Heart right ventricle (tissue), 16 donors: ENCODE measurements at regions not wholly inside any gene's neighbourhood (a gene's known extent, or its start where the extent isn't known, plus 50 kb on each side); places are given as distances from the start of the nearest gene placed in this dataset.

Source experiments
- ATAC-seq, 8 donors: fragments of 200-7000 bp; cut with Tn5 transposase; one replicate each; pipeline ENCODE4 v1.9.1; 2020; ENCODE audit warnings: mild to moderate bottlenecking in 8 of 8, moderate library complexity in 8 of 8, moderate number of reproducible peaks in 1 of 8
- DNase-seq, 2 donors: peaks; one replicate each; pipeline ENCODE4 v3.0.0-alpha.2; 2020
- H3K27ac ChIP-seq, 10 donors: fragments of 200-600 bp; sonication (generic) in 2 of 10; one replicate each; pipeline versions ENCODE4 v1.5.0 to v1.8.0; 2020 to 2022; ENCODE audit warnings: mild to moderate bottlenecking in 3 of 10
- H3K27me3 ChIP-seq, 7 donors: fragments of 200-600 bp; one replicate each; pipeline ENCODE4 v1.8.0; 2021 to 2022; ENCODE audit warnings: mild to moderate bottlenecking in 2 of 7
- H3K36me3 ChIP-seq, 9 donors: fragments of 200-600 bp; sonication (generic) in 1 of 9; one replicate each; pipeline versions ENCODE4 v1.5.0 to v1.8.0; 2020 to 2022; ENCODE audit warnings: mild to moderate bottlenecking in 2 of 9
- H3K4me1 ChIP-seq, 9 donors: fragments of 200-600 bp; sonication (generic) in 1 of 9; one replicate each; pipeline versions ENCODE4 v1.5.0 to v1.8.0; 2020 to 2022; ENCODE audit warnings: mild to moderate bottlenecking in 4 of 9
- H3K4me3 ChIP-seq, 10 donors: fragments of 200-600 bp; sonication (generic) in 2 of 10; one replicate each; pipeline versions ENCODE4 v1.5.0 to v1.8.0; 2020 to 2022; ENCODE audit warnings: mild to moderate bottlenecking in 7 of 10, moderate library complexity in 2 of 10
- H3K9me3 ChIP-seq, 11 donors: fragments of 200-600 bp in 10 of 11; sonication (generic) in 2 of 11; one replicate each; pipeline versions ENCODE4 v1.5.0 to v1.8.0; 2013 to 2022; ENCODE audit warnings: mild to moderate bottlenecking in 2 of 11, control low read depth in 1 of 11, moderate library complexity in 1 of 11
- WGBS, 2 donors: extraction: QIAGEN DNeasy Blood & Tissue Kit; methylation state at CpG; one replicate each; pipeline ENCODE4 v1.1.7; 2013; ENCODE audit warnings: inconsistent platforms in 1 of 2; 5-methylcytosine and 5-hydroxymethylcytosine counted together
- intact Hi-C, 10 donors: fragments of 100-400 bp; cut with DNase I; formaldehyde crosslinking; loops; one replicate each; pipeline versions ENCODE4 v1.11.1 to v1.14.2; 2022
- TF ChIP-seq, protein P1 (sequence below), 9 donors: fragments of 200-600 bp; sonication (generic) in 2 of 9; IDR thresholded peaks; one replicate each; pipeline versions ENCODE4 v1.5.0 to v1.8.0; 2021 to 2022; ENCODE audit warnings: antibody characterized with exemption in 9 of 9, mild to moderate bottlenecking in 5 of 9, moderate library complexity in 1 of 9
- donor health status: Arrhythmogenic right ventricular cardiomyopathy.
- donor health status: ischemic (EF 13 %, LVEDD 7.1; RV severe dilation, severe dysfunction).
- donor health status: healthy with polysubstance abuse.
- donor health status: DM: no; HTN: yes; CAD: no.
- donor health status: DM: no; HTN: no; CAD: no.
- donor health status: ischemic (EF 25% LVEDD 6.9; RV normal size, moderate dysfunction).
- donor health status: ischemic (EF 25% LVEDD 5.7; RV mildly dilated, moderate dysfunction).
- donor health status: healthy.
- donor health status: DM: yes; HTN: yes; CAD: no.
- donor health status: Ischemic cardiomyopathy.
- donor health status: ischemic (EF 35%, LVEDD 5.7; RV mildly dilated, moderate dysfunction).
- donor health status: nonischemic (EF 11% LVEDD 7.7; RV severe dilation, severe dysfunction).
- donor health status: DM: yes; HTN: yes; CAD: no.
- donor health status: PGD.
- donor health status: ischemic (EF 29% LVEDD 5.4; RV normal size, mild dysfunction).
- donor health status: nonischemic (EF 23%, LVEDD 6.1; RV moderate dilation, normal function).

DNA sequence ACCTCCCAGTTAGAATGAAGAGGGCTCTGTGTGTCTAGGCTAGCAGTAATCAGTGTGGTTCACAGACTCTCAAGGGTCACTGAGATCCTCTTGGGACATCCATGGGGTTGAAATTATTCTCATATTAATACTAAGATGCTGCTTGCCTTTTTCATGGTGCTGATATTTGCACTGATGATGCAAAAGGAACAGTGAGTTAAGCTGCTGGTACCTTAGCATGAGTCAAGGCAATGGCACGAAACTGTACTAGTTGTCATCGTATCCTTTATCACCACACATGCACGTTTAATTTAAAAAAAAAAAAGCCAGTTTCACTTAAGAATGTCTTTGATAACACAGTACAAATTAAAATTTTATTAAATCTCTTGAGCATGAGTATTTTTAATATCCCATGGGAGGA lies 151.9 kb upstream of the TANK start:
- no peaks in the 10 kb centered on the region for H3K9me3 ChIP-seq
- 70 to 81% methylated on average over 3 of the region's 3 CpGs for WGBS, 2 donors
- no peak for DNase-seq
- ATAC-seq = no peak
- H3K4me3 ChIP-seq = no peak overlapping the region
- H3K4me1 ChIP-seq = no peaks in the 10 kb centered on the region
- no peak overlapping the region for H3K27ac ChIP-seq
- TF ChIP-seq, protein P1, sequence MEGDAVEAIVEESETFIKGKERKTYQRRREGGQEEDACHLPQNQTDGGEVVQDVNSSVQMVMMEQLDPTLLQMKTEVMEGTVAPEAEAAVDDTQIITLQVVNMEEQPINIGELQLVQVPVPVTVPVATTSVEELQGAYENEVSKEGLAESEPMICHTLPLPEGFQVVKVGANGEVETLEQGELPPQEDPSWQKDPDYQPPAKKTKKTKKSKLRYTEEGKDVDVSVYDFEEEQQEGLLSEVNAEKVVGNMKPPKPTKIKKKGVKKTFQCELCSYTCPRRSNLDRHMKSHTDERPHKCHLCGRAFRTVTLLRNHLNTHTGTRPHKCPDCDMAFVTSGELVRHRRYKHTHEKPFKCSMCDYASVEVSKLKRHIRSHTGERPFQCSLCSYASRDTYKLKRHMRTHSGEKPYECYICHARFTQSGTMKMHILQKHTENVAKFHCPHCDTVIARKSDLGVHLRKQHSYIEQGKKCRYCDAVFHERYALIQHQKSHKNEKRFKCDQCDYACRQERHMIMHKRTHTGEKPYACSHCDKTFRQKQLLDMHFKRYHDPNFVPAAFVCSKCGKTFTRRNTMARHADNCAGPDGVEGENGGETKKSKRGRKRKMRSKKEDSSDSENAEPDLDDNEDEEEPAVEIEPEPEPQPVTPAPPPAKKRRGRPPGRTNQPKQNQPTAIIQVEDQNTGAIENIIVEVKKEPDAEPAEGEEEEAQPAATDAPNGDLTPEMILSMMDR (IDR thresholded peaks at IDR 0.05) = no peak
- no peaks in the 10 kb centered on the region for H3K36me3 ChIP-seq
- no peaks in the 10 kb centered on the region for H3K27me3 ChIP-seq
- intact Hi-C loops = loop anchor here in 1 of 10 donors (10.0 kb wide), 1 partner anchor 904 kb away; no protein-coding TSS in a partner anchor

DNA sequence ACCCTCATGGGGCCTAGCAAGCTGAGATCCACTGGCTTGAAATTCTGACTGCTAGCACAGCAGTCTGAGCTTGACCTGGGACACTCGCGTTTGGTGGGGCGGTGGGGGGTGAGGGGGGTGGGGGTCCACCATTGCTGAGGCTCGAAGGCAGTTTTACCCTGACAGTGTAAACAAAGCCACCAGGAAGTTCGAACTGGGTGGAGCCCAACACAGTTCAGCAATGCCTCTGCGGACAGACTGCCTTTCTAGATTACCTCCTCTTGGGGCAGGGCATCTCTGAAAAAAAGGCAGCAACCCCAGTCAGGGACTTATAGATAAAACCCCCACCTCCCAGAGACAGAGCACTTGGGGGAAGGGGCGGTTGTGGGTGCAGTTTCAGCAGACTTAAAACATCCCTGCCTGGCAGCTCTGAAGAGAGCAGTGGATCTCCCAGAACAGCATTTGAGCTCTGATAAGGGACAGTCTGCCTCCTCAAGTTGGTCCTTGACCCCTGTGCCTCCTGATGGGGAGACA lies 149.7 kb upstream of the TANK start:
- no peak for ATAC-seq
- H3K27ac ChIP-seq = no peak overlapping the region
- intact Hi-C loops = no loop called here
- peaks cover 0 to 11% (median 5%) of the 10 kb centered on the region in 11 donors for H3K9me3 ChIP-seq
- H3K4me3 ChIP-seq = no peak overlapping the region
- TF ChIP-seq, protein P1 (IDR thresholded peaks at IDR 0.05) = no peak
- WGBS, 2 donors = 61 to 71% methylated on average over 7 of the region's 7 CpGs
- no peak for DNase-seq
- no peaks in the 10 kb centered on the region for H3K36me3 ChIP-seq
- H3K4me1 ChIP-seq = no peaks in the 10 kb centered on the region
- no peaks in the 10 kb centered on the region for H3K27me3 ChIP-seq

DNA sequence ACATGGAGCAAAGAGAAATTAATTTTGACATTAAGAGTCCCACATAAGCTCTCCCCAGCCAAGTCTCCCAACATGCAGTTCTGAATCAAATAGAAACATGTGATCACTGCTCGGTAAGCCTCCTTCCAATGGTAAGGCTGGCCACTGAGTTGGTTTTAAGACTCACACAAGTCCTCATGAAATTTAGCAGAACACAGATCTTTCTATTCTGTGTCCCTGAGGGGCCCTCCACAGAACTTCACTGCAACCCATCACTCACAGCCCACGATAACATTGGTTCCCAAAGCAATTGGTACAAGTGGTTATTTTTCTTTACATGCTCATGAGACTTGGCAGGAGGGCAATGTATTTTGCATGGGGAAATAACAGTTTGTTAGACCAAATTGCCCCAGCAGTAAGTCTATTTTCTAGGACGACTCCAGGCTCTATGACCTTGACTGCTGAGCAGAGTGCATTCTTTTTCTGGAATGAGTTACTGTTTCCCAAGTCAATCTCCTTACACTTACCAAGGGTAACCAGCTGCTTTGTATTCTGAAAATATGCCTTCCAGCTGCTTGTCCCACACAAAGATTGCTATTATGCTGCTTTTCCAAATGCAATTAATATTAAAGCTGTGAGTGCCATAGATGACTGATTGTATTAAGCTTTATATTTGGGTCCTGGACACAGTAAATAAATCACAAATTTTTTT lies 142.3 kb upstream of the TANK start:
- Histone ChIP-seq H3K9me3 (peaks cover 0 to 17% (median 5%) of the 10 kb centered on the region in 11 donors), H3K4me3 (no peak overlapping the region), H3K4me1 (peaks cover 0 to 12% (median 0%) of the 10 kb centered on the region in 9 donors), H3K27me3 (no peaks in the 10 kb centered on the region), H3K36me3 (no peaks in the 10 kb centered on the region), H3K27ac (no peak overlapping the region)
- TF ChIP-seq, protein P1 (IDR thresholded peaks at IDR 0.05) = no peak
- DNase-seq (no peak), ATAC-seq (peak in 6 of 8 donors; percentile 13 to 71 (median 46))
- intact Hi-C loops = no loop called here
- WGBS, 2 donors = 41 to 46% methylated on average over 3 of the region's 3 CpGs

DNA sequence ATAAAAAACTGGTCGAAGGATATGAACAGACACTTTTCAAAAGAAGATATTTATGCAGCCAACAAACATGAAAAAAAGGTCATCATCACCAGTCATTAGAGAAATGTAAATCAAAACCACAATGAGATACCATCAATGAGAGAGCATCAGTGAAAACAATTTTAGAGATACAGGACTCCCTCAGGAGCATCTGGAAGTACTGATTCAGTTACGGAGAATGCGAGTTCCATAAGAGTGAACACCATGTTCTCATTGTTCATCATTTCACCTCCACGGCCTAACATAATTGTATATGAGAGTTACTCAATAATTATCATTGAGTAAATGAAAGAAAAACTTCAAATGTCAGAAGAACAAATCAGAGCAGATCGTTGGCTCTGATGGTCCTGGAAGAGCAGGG lies 140.9 kb upstream of the TANK start:
- Histone ChIP-seq H3K36me3 (no peaks in the 10 kb centered on the region), H3K27me3 (no peaks in the 10 kb centered on the region), H3K27ac (no peak overlapping the region), H3K4me1 (peaks cover 0 to 12% (median 0%) of the 10 kb centered on the region in 9 donors), H3K9me3 (peaks cover 0 to 17% (median 5%) of the 10 kb centered on the region in 11 donors), H3K4me3 (no peak overlapping the region)
- no peak for ATAC-seq
- intact Hi-C loops = no loop called here
- TF ChIP-seq, protein P1 (IDR thresholded peaks at IDR 0.05) = no peak
- WGBS, 2 donors = 78 to 96% methylated on average over 5 of the region's 5 CpGs
- no peak for DNase-seq
